ENCODE measurements at regions not wholly inside any gene's neighbourhood (a gene's known extent, or its start where the extent isn't known, plus 50 kb on each side); places are given as distances from the start of the nearest gene placed in this dataset.
A peak's percentile ranks its signal among the peaks of the same experiment; 100 is the strongest.

- peak; percentile 50 for DNase-seq (ENCODE audit: low spot score)
Observed at GRCh38 chr20:22404419-22405170, 179.8 kb downstream of the FOXA2 start.

- peak; percentile 32 for DNase-seq (ENCODE audit: low spot score)
Observed at GRCh38 chr20:22403632-22404361, 180.6 kb downstream of the FOXA2 start.

GRCh38 chr20:22403022-22403631 is 181.2 kb downstream of the FOXA2 start:
- no peak for DNase-seq (ENCODE audit: low spot score)

GRCh38 chr20:22402550-22402949 is 181.8 kb downstream of the FOXA2 start:
- DNase-seq (ENCODE audit: low spot score) = no peak

GRCh38 chr20:22400440-22400839 is 183.9 kb downstream of the FOXA2 start:
- DNase-seq (ENCODE audit: low spot score) = no peak

- no peak for DNase-seq (ENCODE audit: low spot score)
Observed at GRCh38 chr20:22394583-22394982, 189.8 kb downstream of the FOXA2 start.

GRCh38 chr20:22390543-22390903 is 193.8 kb downstream of the FOXA2 start:
- no peak for DNase-seq (ENCODE audit: low spot score)

GRCh38 chr20:22389836-22390542 is 194.4 kb downstream of the FOXA2 start:
- peak; percentile 86 for DNase-seq (ENCODE audit: low spot score)

- no peak for DNase-seq (ENCODE audit: low spot score)
Observed at GRCh38 chr20:22387452-22387851, 196.9 kb downstream of the FOXA2 start.

GRCh38 chr20:22386306-22386623 is 198.1 kb downstream of the FOXA2 start:
- no peak for DNase-seq (ENCODE audit: low spot score)

- peak; percentile 41 for DNase-seq (ENCODE audit: low spot score)
Observed at GRCh38 chr20:22385602-22386305, 198.6 kb downstream of the FOXA2 start.

GRCh38 chr20:22384978-22385377 is 199.4 kb downstream of the FOXA2 start:
- DNase-seq (ENCODE audit: low spot score) = no peak

GRCh38 chr20:22383156-22383555 is 201.2 kb downstream of the FOXA2 start:
- DNase-seq (ENCODE audit: low spot score) = peak; percentile 61

- no peak for DNase-seq (ENCODE audit: low spot score)
Observed at GRCh38 chr20:22382742-22383141, 201.6 kb downstream of the FOXA2 start.

GRCh38 chr20:22381812-22382416 is 202.5 kb downstream of the FOXA2 start:
- no peak for DNase-seq (ENCODE audit: low spot score)

GRCh38 chr20:22379472-22379871 is 204.9 kb downstream of the FOXA2 start:
- peak; percentile 51 for DNase-seq (ENCODE audit: low spot score)

- peak; percentile 15 for DNase-seq (ENCODE audit: low spot score)
Observed at GRCh38 chr20:22374678-22375590, 209.4 kb downstream of the FOXA2 start.

GRCh38 chr20:22374066-22374465 is 210.3 kb downstream of the FOXA2 start:
- DNase-seq (ENCODE audit: low spot score) = no peak

GRCh38 chr20:22373164-22373895 is 211.0 kb downstream of the FOXA2 start:
- no peak for DNase-seq (ENCODE audit: low spot score)

- no peak for DNase-seq (ENCODE audit: low spot score)
Observed at GRCh38 chr20:22371843-22372242, 212.5 kb downstream of the FOXA2 start.
